ENCODE measurements at regions not wholly inside any gene's neighbourhood (a gene's known extent, or its start where the extent isn't known, plus 50 kb on each side); places are given as distances from the start of the nearest gene placed in this dataset.

DNA sequence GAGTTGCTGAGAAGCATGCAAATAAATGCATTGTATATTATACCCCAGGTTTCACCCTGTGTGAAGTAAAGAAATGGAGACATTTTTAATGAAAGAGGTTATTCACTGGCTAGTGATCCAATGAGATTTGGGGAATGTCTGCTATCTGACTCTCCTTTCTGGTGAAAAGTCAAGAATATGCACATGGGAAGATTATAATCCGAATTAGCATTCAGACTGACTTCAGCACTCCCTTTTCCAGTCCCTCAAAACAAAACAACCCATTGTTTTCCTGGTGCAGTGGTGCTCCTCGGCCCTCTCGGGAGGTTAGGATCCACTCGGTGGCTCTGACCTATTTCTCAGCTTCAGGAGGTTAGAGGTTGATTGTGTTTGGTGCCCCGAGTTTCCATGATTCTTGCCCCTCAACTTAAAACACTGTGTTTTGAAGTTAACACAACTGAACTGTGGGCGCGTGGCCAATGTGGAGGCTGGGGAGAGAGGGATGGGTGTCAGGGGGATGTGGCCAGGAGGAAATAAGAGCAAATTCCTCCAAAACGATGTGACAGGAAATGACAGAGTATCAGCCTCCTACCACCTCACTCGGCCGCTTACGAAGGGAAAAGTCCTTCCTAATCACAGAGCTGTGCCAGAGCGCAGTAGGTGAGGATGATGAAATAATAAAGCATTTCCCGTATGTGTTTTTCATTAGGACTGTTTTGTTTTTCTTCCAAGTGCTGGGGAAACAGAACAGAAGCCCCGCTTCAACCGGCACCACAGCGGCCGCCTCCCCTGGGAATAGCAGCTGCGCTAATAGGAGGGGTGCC, 440.1 kb downstream of the MTX2 start:
- Histone ChIP-seq H3K4me1 (peaks cover 0 to 12% (median 0%) of the 10 kb centered on the region in 4 donors), H3K4me3 (peak overlapping the region in 1 of 4 donors; percentile 14), H3K9me3 (no peaks in the 10 kb centered on the region), H3K27me3 (peaks cover 0 to 6% of the 10 kb centered on the region in 2 donors), H3K27ac (peak overlapping the region in 1 of 4 donors; percentile 34), H3K36me3 (no peaks in the 10 kb centered on the region)
- DNase-seq (ENCODE audit: low spot score in 2 of 2): peak in 1 of 2 donors; percentile 5
- WGBS, 2 donors: 33% methylated on average over 18 of the region's 18 CpGs
- TF ChIP-seq EP300 (IDR thresholded peaks at IDR 0.05) (peak in 1 of 2 donors; percentile 44), POLR2A (IDR thresholded peaks at IDR 0.05) (no peak)
- TF ChIP-seq, protein P1, sequence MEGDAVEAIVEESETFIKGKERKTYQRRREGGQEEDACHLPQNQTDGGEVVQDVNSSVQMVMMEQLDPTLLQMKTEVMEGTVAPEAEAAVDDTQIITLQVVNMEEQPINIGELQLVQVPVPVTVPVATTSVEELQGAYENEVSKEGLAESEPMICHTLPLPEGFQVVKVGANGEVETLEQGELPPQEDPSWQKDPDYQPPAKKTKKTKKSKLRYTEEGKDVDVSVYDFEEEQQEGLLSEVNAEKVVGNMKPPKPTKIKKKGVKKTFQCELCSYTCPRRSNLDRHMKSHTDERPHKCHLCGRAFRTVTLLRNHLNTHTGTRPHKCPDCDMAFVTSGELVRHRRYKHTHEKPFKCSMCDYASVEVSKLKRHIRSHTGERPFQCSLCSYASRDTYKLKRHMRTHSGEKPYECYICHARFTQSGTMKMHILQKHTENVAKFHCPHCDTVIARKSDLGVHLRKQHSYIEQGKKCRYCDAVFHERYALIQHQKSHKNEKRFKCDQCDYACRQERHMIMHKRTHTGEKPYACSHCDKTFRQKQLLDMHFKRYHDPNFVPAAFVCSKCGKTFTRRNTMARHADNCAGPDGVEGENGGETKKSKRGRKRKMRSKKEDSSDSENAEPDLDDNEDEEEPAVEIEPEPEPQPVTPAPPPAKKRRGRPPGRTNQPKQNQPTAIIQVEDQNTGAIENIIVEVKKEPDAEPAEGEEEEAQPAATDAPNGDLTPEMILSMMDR (IDR thresholded peaks at IDR 0.05): no peak

DNA sequence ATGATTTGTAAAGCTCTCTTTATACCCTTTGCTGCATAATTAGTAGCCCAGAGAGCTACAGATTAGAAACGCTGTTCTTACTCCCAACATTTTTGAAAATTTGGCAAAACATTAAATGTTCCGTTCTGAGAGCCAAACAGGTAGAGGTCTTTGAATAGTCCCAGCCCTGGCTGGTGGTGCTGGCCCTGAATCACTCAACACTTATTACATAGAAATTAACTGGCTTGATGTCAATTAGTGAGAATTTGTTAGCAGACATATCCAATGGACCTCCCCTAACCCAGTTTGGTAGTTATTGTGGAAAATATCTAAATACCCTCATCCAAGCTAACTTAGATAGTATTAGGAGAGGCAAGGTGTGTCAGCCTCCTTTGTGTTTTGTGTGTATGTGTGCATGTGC, 440.7 kb downstream of the MTX2 start:
- H3K27ac ChIP-seq: peak overlapping the region in 1 of 4 donors; percentile 34
- no peaks in the 10 kb centered on the region for H3K9me3 ChIP-seq
- no peak for TF ChIP-seq POLR2A (IDR thresholded peaks at IDR 0.05)
- TF ChIP-seq, protein P1 (IDR thresholded peaks at IDR 0.05): no peak
- no peak for TF ChIP-seq EP300 (IDR thresholded peaks at IDR 0.05)
- WGBS, 2 donors: 70 to 78% methylated on average over 2 of the region's 2 CpGs
- no peaks in the 10 kb centered on the region for H3K36me3 ChIP-seq
- peaks cover 0 to 6% of the 10 kb centered on the region in 2 donors for H3K27me3 ChIP-seq
- no peak for DNase-seq (ENCODE audit: low spot score in 2 of 2)
- peak overlapping the region in 1 of 4 donors; percentile 14 for H3K4me3 ChIP-seq
- peaks cover 0 to 12% (median 0%) of the 10 kb centered on the region in 4 donors for H3K4me1 ChIP-seq

DNA sequence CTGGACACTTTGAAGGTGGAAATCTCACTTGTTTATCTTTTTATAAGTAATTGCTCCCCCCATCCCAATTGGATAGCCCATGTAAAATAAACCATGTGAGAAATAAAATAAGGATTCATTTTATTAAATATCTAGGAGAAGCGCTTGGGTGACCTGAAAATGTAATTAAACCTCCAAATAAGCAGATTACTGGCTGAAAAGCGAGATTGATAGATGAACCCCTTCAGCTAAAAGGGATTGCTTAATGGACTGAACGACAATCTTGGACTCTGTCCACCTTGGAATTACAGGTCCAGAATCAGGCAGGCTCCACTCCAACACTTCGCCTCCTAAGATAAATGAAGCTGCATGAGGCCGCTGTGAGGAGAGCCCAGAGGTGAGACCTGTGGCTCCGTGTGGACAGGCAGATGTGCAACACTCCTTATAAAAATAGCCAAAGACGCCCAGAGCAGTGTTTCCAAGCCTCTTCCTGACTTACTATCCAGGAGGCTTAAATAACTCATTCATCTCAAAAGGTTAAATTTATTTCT, 441.5 kb downstream of the MTX2 start:
- H3K36me3 ChIP-seq: no peaks in the 10 kb centered on the region
- H3K9me3 ChIP-seq: no peaks in the 10 kb centered on the region
- TF ChIP-seq POLR2A (IDR thresholded peaks at IDR 0.05) (no peak), EP300 (IDR thresholded peaks at IDR 0.05) (no peak)
- TF ChIP-seq, protein P1 (IDR thresholded peaks at IDR 0.05): no peak
- no peak overlapping the region for H3K27ac ChIP-seq
- H3K27me3 ChIP-seq: peaks cover 0 to 6% of the 10 kb centered on the region in 2 donors
- DNase-seq (ENCODE audit: low spot score in 2 of 2): peak in 1 of 2 donors; percentile 8
- no peak overlapping the region for H3K4me3 ChIP-seq
- H3K4me1 ChIP-seq: peaks cover 0 to 12% (median 0%) of the 10 kb centered on the region in 4 donors
- WGBS, 2 donors: 69 to 70% methylated on average over 7 of the region's 7 CpGs

DNA sequence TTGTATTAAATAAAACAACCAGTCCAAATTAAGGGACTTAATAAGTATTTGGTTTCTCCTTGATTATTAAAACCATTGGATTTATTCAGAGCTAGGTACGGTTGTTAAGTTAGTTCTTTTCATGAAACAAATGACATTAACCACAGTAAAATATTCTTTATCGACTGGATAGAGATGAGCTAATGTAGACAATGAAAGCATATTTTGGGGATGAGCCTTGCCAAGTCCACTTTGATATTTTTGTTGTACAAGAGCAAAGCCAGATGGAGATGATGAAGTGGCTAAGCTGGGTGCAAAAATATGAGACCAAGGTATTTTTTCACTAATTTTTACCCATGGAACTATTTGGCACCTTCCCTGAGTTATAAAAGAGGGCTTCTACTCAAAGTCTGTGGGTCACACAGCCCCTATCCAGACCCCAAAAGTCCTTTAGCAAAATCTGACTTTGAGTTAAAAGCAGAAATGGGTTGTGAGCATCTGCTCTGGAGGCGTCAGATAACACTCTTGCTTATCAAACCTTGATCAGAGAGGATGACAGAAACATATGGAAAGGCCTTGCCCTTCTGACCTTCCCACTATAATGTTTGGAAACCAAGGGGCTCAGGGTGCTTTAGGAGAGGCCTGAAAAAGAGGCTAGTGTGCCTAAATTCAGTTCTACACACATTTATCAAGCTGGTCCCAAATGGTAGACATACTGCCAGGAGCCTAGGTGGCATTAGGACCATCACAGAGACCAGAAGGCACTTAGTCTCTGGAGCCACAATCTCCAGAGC, 456.8 kb downstream of the MTX2 start:
- Histone ChIP-seq H3K27me3 (peaks cover 0 to 4% of the 10 kb centered on the region in 2 donors), H3K4me1 (peaks cover 0 to 10% (median 2%) of the 10 kb centered on the region in 4 donors), H3K27ac (no peak overlapping the region), H3K4me3 (no peak overlapping the region), H3K9me3 (no peaks in the 10 kb centered on the region), H3K36me3 (no peaks in the 10 kb centered on the region)
- TF ChIP-seq, protein P1 (IDR thresholded peaks at IDR 0.05): no peak
- TF ChIP-seq POLR2A (IDR thresholded peaks at IDR 0.05): no peak
- TF ChIP-seq EP300 (IDR thresholded peaks at IDR 0.05): no peak
- 87 to 92% methylated on average over 3 of the region's 3 CpGs for WGBS, 2 donors
- no peak for DNase-seq (ENCODE audit: low spot score in 2 of 2)
